ENCODE measurements at regions not wholly inside any gene's neighbourhood (a gene's known extent, or its start where the extent isn't known, plus 50 kb on each side); places are given as distances from the start of the nearest gene placed in this dataset.

DNA sequence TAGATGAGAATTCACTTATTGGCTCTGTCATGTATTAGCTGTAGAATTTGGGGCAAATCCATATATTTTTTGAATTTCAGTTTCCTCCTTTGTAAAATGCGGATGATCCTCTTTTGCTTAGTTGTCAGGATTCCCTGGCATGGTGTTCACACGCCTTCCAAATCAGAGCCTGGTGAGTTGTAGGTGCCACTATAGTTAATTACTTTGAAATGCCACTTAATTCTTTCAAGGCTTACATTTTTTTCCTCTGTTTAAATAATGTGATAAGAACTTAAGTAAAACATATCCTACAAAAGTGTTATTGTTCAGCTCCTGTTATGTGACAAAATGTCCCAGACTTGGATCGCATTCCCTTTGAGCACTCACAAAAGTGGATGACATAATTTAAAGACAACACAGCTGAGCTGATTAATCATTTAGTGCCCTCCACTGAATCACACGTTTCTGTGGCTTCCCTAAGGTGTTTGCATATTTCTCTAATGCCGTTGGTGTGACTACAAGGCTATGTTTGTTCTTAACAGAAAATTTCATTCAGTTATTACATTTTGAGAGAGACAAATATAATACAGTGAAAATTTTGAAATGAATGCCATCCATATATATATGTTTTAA lies 471.2 kb upstream of the CHST9 start:
- no peaks in the 10 kb centered on the region for H3K9me3 ChIP-seq
- peak; percentile 81 for ATAC-seq
- H3K27ac ChIP-seq, result no peak overlapping the region
- no peak for DNase-seq
- H3K27me3 ChIP-seq, result no peaks in the 10 kb centered on the region
- no peak overlapping the region for H3K4me3 ChIP-seq
- H3K4me1 ChIP-seq, result no peaks in the 10 kb centered on the region
- intact Hi-C loops (cut with DNase I), result no loop called here
- TF ChIP-seq, protein P1, sequence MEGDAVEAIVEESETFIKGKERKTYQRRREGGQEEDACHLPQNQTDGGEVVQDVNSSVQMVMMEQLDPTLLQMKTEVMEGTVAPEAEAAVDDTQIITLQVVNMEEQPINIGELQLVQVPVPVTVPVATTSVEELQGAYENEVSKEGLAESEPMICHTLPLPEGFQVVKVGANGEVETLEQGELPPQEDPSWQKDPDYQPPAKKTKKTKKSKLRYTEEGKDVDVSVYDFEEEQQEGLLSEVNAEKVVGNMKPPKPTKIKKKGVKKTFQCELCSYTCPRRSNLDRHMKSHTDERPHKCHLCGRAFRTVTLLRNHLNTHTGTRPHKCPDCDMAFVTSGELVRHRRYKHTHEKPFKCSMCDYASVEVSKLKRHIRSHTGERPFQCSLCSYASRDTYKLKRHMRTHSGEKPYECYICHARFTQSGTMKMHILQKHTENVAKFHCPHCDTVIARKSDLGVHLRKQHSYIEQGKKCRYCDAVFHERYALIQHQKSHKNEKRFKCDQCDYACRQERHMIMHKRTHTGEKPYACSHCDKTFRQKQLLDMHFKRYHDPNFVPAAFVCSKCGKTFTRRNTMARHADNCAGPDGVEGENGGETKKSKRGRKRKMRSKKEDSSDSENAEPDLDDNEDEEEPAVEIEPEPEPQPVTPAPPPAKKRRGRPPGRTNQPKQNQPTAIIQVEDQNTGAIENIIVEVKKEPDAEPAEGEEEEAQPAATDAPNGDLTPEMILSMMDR (IDR thresholded peaks at IDR 0.05), result no peak
- no peaks in the 10 kb centered on the region for H3K36me3 ChIP-seq

DNA sequence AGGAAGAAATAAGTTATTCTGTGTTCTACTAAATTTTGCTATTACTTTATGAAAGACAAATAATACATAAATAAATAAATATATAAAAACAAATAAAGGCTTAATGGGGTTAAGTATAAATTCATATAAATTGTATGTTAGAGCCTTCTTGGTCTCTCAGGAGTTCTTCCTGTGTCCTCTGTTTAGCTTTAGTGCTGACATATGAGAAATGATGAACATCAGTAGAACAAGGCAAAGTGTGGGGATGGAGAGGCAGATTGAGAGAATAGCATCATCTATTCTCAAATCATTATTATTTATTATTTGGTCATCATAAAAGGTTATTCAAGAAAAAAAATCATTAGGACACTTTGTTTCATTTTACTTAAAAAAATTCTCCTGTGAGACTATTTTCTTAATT lies 468.1 kb upstream of the CHST9 start:
- no peak overlapping the region for H3K27ac ChIP-seq
- intact Hi-C loops (cut with DNase I), result no loop called here
- H3K27me3 ChIP-seq, result no peaks in the 10 kb centered on the region
- no peaks in the 10 kb centered on the region for H3K9me3 ChIP-seq
- H3K36me3 ChIP-seq, result no peaks in the 10 kb centered on the region
- DNase-seq (no peak), ATAC-seq (no peak)
- TF ChIP-seq, protein P1 (IDR thresholded peaks at IDR 0.05), result no peak
- no peaks in the 10 kb centered on the region for H3K4me1 ChIP-seq
- H3K4me3 ChIP-seq, result no peak overlapping the region

DNA sequence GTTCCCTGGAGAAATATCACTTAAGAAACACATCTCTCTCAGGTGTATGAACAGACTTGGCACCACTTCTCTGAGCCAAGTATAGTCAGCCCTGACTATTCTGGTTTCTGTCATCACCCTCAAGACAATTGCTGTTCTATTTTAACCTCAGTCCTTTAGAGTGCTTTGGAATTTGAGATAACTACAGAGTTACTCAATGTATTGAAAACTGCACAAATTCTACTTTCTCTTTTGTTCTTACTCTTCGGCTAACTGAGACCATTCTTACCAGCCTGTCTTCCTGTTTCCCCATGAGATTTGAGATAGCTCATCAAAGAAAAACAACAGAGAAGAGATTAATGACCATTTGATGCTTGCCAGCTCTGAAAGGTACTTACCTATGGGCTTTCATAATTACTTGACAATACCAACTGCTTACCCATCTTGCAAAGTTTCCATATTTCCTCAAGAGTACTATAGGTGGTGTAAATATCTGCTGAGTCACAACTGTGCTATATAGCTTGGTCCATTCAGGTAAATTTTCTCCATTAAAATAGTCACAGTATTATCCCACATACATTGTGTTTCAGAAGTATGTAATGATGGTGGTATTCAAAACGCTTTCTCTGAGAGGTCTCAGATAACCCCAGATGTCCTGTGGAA lies 467.5 kb upstream of the CHST9 start:
- no peaks in the 10 kb centered on the region for H3K36me3 ChIP-seq
- intact Hi-C loops (cut with DNase I), result no loop called here
- DNase-seq (no peak), ATAC-seq (peak; percentile 36)
- H3K4me3 ChIP-seq, result no peak overlapping the region
- TF ChIP-seq, protein P1 (IDR thresholded peaks at IDR 0.05), result no peak
- H3K9me3 ChIP-seq, result no peaks in the 10 kb centered on the region
- H3K4me1 ChIP-seq, result no peaks in the 10 kb centered on the region
- H3K27me3 ChIP-seq, result no peaks in the 10 kb centered on the region
- no peak overlapping the region for H3K27ac ChIP-seq

- H3K27me3 ChIP-seq, result no peaks in the 10 kb centered on the region
- no peaks in the 10 kb centered on the region for H3K9me3 ChIP-seq
- DNase-seq (no peak), ATAC-seq (no peak)
- intact Hi-C loops (cut with DNase I), result no loop called here
- H3K4me3 ChIP-seq, result no peak overlapping the region
- no peak overlapping the region for H3K27ac ChIP-seq
- no peaks in the 10 kb centered on the region for H3K36me3 ChIP-seq
- TF ChIP-seq, protein P1 (IDR thresholded peaks at IDR 0.05), result no peak
- no peaks in the 10 kb centered on the region for H3K4me1 ChIP-seq
Observed at GRCh38 chr18:27649621-27650020, 464.5 kb upstream of the CHST9 start.

GRCh38 chr18:27645929-27646328 lies 460.8 kb upstream of the CHST9 start:
- intact Hi-C loops (cut with DNase I), result no loop called here
- Histone ChIP-seq H3K27ac (no peak overlapping the region), H3K4me1 (no peaks in the 10 kb centered on the region), H3K27me3 (no peaks in the 10 kb centered on the region), H3K36me3 (no peaks in the 10 kb centered on the region), H3K9me3 (no peaks in the 10 kb centered on the region), H3K4me3 (no peak overlapping the region)
- TF ChIP-seq, protein P1 (IDR thresholded peaks at IDR 0.05), result no peak
- DNase-seq, result no peak
- ATAC-seq, result no peak
